GM21367 (cell line): ENCODE measurements at regions not wholly inside any gene's neighbourhood (a gene's known extent, or its start where the extent isn't known, plus 50 kb on each side); places are given as distances from the start of the nearest gene placed in this dataset.

Experiments used
- ATAC-seq: cut with Tn5 transposase; IDR thresholded peaks from one replicate; pipeline ENCODE4 v1.9.1; 2021; ENCODE audit not compliant: unreplicated experiment

DNA sequence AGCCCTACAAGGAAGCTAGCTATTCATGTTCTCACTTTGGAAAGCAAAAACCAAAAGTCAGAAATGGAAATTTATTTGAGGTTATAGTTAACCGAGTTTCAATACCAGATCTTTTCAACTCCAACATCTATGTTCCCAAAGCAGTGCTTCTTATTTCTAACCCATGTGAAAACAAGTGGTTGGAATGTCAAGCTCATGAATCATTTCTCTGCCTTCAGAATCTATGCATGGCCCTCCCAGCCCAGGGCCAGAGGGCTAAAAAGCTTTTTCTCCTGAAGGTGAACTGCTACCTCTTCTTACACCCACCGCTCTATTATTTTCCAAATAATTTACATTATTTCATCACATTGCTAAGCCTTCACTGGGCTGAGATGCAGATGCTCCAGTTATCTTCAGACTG, 158.4 kb downstream of the SP3 start:
- ATAC-seq, result no peak

DNA sequence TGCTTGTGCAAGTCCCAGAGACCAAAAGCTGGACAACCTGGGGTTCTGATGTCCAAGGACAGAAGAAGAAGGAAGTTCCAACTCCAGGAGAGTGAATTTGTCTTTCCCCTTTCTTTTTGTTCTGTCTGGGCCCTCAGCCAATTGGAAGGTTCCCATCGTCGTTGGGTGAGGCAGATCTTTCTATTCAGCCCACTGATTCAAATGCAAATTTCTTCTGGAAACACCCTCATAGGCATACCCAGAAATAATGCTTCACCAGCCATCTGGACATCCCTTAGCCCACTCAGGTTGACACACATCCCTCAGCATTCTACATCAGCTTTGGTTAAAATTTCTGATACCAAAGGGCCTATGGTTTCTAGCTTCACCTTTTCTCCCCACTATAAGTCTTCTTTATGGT, 156.5 kb downstream of the SP3 start:
- ATAC-seq, result no peak

DNA sequence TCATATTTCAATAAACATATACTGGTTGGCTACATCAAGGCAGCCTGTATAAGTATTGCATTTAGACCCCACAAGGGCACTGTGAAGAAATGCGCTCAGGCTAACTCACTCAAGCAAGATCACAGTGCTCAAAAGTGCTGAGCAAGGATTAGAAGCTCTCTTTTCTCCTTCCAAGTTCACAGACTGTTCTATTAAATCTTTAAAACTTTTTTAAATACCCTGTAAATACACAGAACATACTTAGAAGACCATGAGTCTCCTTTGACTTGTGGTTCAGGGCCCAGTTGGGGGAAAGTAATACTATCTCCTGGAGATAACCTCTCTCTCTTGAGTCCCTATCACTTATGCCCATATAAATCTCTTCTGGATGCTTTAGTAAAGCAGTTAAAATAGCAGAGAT, 152.9 kb downstream of the SP3 start:
- no peak for ATAC-seq

DNA sequence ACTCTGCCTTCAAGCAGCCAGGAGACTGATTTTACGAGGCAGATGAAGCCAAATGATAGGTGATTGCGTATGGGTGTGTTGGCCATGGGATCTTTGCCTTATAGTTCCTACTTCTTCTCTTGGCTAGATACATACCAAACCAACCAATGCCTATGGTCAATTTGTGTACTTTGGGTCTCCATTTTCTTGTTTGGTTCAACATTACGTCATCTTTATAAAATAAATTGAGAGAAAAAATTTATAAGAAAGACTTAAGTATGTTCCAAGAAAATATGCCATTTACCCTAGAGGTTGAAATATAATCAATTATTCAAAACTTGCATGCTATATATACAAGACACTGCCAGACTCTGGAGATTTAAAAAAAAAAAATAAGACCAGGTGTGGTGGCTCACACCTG, 150.9 kb downstream of the SP3 start:
- no peak for ATAC-seq

DNA sequence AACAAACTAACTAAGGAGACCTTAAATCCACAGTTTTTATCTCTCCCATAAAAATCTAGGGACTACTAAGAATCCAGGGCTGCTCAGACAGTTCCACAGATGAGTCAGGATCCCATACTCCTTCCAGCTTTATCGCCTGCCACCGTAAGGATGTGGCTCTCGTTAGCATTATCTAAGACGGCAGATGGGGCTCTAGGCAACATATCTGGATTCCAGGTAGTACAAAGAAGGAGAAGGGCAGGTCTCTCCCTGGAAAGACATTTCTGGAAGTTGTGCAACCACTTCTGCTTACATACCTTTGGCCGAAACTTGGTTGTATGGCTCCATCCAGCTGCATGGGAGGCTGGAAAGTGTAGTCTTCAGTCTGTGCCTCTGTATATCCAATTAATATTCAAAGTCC, 149.4 kb downstream of the SP3 start:
- ATAC-seq, result no peak

DNA sequence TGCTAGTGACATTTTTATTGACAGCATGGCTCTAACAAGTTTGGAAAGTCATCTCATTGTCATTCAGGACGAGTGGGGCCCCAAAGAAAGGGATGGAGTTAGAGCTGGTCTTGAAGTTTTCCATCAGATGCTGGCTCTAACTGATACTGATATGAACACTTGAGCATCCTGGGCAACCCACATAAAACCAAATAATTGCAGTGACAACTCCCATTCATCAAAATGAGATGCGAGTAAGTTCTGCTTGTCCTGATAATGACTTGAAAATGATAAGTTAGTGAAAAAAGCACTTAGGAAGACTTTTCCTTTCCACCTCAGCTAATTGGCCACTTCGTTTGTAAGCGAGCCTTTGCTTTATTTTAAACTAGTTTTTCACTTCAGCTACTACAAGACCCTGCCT, 147.6 kb downstream of the SP3 start:
- ATAC-seq, result no peak

DNA sequence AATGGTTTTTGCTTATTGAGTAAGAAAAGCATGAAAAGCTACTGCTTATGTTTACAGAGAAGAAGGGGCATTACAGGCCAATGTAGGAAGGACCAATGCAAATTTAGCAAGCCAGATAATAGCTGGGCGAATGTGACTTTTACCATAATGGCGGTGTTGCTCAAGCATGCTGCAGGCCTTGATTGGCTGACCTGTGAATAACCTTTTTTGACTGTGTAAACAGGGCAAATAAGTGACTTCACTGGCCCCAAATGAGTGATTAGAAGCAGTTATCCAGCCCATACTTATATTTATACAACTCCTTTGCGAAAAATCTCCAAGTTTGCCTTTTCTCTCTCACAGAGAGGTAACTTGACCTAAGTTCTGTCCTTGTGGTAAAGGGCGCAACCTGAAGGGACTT, 146.9 kb downstream of the SP3 start:
- no peak for ATAC-seq

DNA sequence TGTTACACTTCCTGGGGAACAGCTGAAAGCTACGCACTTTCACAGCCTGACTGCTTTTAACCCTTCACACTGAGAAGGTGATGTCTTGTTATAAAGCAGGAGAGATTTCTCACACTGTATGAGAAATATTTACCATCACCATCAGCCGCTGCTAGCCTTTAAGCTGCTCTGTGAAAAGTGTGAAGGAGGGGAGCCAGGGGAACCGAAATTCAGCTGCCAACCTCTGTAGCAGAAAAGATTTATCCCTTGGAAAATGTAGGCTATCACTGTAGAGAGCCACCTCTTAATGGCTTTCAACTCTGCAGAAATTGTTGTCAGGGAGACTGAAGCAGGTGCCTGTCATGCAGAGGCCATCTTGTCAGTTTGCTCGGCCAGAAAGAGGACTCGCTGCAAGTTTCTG, 145.3 kb downstream of the SP3 start:
- ATAC-seq, result no peak

DNA sequence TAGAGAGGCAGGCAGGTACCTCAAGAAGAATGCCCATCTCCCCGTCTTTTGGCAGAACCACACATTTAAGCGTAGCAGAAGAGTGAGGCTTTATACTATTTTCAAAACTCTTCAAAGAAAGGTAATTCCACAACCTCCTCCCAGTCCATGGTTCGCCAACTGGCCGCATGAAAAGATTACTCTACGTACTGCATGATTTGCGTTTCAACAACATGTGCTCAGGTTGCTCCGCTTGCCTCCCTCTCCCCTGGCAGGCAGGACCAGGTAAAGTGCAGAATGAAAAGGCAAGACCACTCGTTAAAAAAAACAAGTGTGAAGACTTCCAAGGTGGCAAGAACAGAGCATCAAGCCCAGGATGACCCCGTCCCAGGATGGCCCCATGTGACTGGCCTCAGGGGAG, 143.7 kb downstream of the SP3 start:
- no peak for ATAC-seq

DNA sequence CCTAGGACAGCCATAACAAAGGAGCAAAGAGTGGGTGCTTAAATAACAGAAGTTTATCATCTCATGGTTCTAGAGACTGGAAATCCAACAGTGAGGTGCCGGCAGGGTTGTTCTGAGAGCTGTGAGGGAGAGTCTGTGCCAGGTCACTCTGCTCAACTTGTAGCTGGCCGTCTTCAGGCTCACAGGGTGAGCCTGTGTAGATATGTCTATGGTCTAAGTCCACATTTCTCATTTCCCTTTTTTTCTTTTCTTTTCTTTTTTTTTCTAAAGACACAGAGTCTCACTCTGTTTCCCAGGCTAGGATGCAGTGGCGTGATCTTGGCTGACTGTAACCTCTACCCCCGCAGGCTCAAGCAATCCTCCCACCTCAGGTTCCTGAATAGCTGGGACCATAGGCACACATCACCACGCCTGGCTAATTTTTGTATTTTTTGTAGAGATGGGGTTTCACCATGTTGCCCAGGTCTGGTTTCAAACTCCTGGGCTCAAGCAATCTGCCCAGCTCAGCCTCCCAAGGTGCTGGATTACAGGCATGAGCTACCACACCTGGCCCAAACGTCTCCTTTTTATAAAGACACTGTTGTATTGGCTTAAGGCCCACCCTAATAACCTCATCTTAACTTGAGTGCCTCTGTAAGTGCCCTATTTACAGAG, 142.2 kb downstream of the SP3 start:
- no peak for ATAC-seq

DNA sequence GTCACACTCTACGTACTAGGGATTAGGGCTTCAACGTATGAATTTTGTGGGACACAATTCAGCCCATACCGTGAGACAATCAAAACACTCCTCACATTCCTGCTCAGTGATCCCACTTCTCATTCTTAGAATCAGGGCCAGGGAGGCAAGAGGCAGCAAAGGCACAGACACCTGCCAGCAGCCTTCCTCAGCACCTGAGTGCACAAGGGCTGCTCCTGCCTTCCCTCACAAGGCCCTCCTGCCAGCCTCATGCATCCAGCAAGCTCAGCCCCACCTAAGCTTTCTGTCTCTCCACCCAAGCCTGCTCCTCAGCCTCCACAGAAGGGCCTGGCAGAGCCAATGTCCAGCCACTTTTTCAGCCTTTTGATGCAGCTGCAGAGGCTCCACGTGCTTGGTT, 141.6 kb downstream of the SP3 start:
- no peak for ATAC-seq

DNA sequence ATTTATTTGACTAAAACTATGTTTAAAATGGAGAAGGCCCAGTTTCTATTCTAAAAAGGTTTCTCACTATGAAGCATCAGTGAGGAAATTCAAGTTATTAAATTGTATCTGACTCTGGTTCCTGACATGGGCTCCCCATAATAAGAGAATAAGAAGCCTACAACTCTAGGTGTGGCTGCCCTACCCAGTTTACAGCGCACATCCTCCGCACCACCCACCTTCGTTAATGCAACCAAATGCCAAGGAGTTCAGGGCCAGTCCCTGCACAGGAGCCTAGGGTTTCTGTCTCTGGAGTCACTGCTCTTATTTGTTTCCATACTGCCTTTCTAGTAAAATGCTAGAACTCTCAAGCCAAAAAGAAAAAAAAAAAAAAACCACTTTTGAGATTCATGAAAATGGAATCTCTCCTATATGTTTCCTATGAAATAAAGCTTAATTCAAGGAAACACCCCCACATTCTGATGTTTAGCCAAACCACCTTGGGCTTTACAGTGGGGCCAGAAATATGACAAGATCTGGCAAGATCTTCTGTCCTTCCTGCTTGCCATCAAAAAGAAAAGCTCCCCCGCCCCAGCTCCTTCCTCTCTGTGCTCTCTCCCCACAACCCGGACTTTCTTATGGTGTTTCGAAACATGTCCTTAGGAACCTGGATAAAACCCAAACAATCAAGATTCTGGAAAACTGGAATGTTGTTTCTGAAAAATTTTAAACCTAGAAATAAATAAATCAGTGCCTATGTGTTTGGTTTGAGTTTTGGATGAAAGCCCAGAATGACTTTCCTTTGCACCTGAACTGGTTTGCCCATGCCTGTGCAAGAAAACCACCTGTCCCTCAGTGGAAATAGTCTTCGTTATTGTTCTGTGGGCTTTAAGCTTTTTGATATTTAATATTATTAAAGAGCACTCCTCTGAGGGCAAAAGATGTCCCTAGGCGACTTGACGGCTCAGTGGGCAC, 136.7 kb downstream of the SP3 start:
- no peak for ATAC-seq

DNA sequence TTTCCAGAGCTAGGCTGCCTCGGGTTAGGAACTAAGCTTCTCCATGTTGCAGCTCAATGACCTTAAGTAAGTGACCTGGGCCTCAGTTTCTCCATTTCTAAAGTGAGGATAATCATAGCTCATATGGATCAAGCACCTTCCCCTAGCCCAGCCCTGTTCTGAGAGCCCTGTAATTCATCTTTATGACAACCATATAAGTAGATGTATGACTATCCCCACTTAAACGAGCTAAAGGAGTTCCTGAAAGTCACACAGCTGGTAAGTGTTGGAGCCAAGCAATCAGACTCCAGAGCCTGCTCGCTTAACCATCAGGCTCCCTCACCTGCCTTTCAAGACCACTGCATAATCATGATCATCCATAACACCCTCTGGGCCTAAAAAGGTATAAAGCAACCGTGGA, 135.4 kb downstream of the SP3 start:
- no peak for ATAC-seq

DNA sequence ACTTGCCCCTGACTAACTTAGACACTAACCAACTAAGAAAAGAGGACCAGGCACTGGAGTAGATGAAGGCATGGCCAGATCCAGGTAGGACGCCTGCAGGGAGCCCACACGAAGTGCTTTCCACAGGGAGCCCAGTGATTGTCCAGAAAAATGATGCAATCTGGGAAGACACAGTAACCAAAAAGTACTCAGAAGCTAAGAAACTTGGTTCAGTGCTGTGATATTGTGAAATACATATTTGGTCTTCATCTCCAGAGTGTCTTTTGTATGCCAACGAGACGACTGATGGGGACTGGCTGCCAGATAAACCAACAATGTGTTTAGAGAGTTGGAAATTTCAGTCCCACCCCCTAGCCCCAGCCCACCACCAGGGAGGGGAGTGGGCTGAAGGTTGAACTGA, 135.0 kb downstream of the SP3 start:
- ATAC-seq, result no peak

DNA sequence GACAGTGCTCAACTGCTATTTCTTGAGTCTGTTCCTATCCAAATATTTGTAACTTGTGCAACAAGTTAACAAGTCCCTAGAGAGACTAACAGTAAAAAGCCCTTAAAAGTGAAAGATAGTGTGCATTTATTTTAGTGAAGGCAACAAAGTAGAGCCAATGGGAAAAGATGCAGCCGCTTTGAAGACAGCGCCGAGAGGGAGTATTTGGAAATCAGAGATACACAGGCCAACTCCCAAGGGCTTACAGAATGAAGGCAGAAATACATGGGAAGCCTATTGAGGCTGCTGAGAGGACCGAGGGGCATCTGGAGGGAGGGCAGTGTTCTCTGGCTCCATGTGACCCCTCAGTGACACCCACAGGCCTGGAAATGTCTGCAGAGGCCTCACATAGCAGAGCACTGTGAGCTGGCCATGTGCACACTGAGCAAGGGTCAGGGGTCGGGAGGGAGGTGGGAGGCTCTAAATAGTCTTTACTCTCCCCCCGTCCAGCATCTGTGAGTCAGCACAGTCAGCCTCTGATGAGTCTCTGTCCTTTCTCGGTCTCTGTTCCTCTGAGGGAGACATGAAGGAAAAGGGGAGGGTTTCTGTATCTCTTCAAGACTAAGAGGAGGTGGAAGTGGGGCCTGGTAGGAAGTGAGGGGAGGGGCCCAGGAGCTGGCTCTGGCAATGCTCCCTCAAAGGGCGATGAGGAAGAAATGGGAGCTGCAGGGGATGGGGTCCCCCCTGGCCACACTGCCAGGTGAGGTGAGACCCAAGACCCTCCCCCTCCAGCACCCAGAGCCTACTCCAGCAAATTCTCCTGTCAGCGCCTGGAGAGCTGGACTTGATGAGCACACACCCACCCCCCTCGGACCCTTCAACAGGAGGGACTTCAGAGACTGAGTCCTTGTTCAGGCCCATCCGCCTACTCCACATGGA, 133.6 kb downstream of the SP3 start:
- no peak for ATAC-seq

DNA sequence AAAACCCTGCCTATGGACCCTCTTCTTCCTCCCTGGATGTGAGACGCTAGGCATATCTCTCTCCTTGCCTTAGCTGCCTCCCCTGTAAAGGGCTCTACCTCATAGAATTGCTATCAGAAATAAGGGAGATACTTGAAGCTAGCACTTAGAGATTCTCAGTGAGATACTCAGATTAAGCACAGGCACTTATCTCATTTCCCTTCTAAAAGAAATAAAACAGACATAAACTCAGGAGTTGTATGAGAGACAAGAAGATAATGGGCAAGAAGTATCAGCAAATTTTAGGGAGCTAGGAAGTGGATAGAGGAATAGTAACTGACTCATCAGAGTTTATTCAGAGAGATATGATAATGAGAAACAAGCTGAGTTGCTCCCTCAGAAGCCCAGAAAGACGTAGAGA, 131.0 kb downstream of the SP3 start:
- ATAC-seq, result no peak

DNA sequence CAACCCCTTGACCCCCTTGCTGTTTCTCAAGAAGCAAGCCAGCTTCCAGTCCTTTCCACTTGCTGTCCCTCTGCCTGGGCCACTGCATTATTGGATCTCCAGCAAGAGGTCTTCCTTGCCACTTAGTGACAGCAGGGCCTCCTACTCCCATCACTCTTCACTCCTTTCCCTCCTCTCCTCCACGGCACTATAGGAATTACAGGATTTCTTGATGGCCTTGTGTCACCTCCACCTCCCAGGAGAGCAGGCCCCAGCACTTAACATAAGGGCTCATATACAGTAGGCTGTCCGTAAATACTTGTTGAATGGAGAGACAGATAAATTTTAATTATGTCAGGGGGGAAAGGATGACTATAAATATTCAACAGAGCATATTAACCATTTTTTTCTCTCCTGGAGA, 129.4 kb downstream of the SP3 start:
- no peak for ATAC-seq

DNA sequence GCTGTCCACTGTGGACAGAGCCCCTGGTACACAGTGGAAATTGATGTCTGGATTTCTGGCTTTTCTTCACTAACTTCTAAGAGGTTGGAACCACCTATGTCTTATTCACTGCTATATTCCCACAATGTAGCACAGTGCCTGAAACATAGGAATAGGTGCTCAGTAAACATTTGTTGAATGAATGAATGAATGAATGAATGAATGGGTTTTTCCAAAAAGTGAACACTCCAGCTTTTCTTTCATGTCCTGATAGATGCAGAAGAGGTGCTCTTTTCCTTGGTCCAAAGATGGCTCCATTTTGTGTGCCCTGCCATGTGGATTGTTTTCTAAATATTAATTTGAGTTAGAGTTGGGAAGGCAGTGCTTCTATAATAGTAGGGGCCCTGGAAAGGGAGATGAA, 124.1 kb downstream of the SP3 start:
- no peak for ATAC-seq

DNA sequence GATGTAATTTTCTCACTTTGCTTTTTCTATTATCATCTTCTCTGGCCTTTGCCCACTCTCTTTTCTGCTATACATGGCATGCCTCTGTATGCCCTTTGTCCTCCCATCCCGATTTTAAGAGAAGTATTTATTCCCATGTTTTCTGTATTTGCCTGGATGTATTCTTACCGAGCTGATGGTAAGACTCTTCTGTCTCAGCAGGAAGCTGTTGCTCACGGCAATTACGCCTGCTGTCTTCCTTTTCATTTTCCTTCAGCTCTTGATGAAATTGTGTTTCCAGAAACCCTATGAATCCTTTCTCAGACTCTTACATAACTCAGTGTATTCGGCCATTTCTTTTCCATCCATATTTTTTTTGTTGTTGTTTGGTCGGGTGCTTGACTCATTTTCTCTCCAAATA, 121.6 kb downstream of the SP3 start:
- ATAC-seq, result no peak

DNA sequence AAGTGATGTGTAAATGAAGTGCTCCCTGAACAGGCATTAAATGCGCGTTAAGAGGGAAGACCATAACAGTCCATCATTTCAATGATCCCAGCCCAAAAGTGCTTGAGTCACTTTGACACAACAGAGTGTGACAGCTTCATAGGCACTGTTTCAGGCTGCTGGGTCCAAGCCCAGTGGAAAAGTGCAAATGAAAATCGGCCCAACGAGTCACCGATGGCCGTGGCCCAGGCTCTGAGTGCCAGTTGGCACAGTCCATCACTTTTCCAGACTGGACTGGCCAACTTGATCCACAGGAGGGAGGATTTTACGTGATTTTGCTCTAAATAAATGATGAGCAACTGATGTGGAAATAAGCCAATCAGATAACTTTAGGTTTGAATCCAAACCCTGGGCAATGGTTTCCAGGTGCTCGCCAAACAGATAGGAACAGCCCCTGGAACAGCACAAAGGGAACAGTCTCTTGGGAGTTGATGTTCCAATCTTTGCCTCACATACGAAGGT, 114.0 kb downstream of the SP3 start:
- ATAC-seq, result no peak

DNA sequence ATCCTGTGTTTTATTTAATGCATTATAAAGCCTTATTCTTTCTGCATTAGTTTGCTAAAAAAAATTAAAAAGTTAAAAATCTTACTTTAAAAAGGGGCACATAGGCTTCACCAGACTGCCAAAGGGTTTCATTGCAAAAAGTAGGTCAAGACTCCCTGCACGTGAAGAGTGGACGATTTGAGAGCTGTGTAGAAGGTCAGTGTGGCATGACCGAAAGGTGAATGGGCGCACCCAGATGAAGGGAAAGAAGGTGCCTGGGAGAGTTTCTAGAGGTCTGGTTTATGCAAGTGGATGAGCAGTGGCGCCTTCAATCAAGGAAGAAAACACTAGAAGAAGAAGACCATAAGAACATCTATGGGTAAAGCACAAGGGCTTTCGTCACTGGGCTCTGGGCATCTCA, 111.0 kb downstream of the SP3 start:
- no peak for ATAC-seq
